ENCODE measurements at regions not wholly inside any gene's neighbourhood (a gene's known extent, or its start where the extent isn't known, plus 50 kb on each side); places are given as distances from the start of the nearest gene placed in this dataset.

GRCh38 chr10:98332623-98333269 is 64.8 kb upstream of the LOXL4 start:
- Histone ChIP-seq H3K27ac (no peak overlapping the region), H3K27me3 (peaks cover 6% of the 10 kb centered on the region; the same call in 1 of the 2 replicates), H3K4me3 (no peak overlapping the region), H3K9me3 (replicated peaks) (peaks cover 6% of the 10 kb centered on the region; the same call in 1 of the 2 replicates), H3K4me1 (no peaks in the 10 kb centered on the region), H3K36me3 (no peaks in the 10 kb centered on the region)
- DNase-seq, result no peak

GRCh38 chr10:98331885-98332284 is 63.9 kb upstream of the LOXL4 start:
- Histone ChIP-seq H3K36me3 (no peaks in the 10 kb centered on the region), H3K27ac (no peak overlapping the region), H3K27me3 (no peaks in the 10 kb centered on the region), H3K9me3 (replicated peaks) (peaks cover 6% of the 10 kb centered on the region; the same call in 1 of the 2 replicates), H3K4me3 (no peak overlapping the region), H3K4me1 (no peaks in the 10 kb centered on the region)
- DNase-seq, result peak; percentile 20 to 29

GRCh38 chr10:98330987-98331386 is 63.0 kb upstream of the LOXL4 start:
- Histone ChIP-seq H3K27ac (no peak overlapping the region), H3K27me3 (0 out of 2 replicates have a peak, but pooled peaks cover 6% of the 10 kb centered on the region), H3K9me3 (replicated peaks) (peaks cover 6% of the 10 kb centered on the region; the same call in 1 of the 2 replicates), H3K4me3 (no peak overlapping the region), H3K36me3 (no peaks in the 10 kb centered on the region), H3K4me1 (no peaks in the 10 kb centered on the region)
- DNase-seq, result no peak

GRCh38 chr10:98328640-98329039 is 60.6 kb upstream of the LOXL4 start:
- Histone ChIP-seq H3K36me3 (no peaks in the 10 kb centered on the region), H3K4me1 (no peaks in the 10 kb centered on the region), H3K27ac (no peak overlapping the region), H3K9me3 (replicated peaks) (peaks cover 6% of the 10 kb centered on the region; the same call in 1 of the 2 replicates), H3K4me3 (no peak overlapping the region), H3K27me3 (0 out of 2 replicates have a peak, but pooled peaks cover 9% of the 10 kb centered on the region)
- DNase-seq, result no peak

- peaks cover 6% of the 10 kb centered on the region; the same call in 1 of the 2 replicates for H3K9me3 ChIP-seq (replicated peaks)
- no peak overlapping the region for H3K4me3 ChIP-seq
- no peak for DNase-seq
- H3K27me3 ChIP-seq, result 0 out of 2 replicates have a peak, but pooled peaks cover 9% of the 10 kb centered on the region
- no peaks in the 10 kb centered on the region for H3K36me3 ChIP-seq
- H3K4me1 ChIP-seq, result no peaks in the 10 kb centered on the region; the same call in 1 of the 2 replicates
- no peak overlapping the region for H3K27ac ChIP-seq
Measured at GRCh38 chr10:98328163-98328562, 60.2 kb upstream of the LOXL4 start.

- Histone ChIP-seq H3K4me3 (no peak overlapping the region), H3K36me3 (no peaks in the 10 kb centered on the region), H3K27me3 (0 out of 2 replicates have a peak, but pooled peaks cover 9% of the 10 kb centered on the region), H3K4me1 (peaks cover 3% of the 10 kb centered on the region; the same call in 1 of the 2 replicates), H3K9me3 (replicated peaks) (peaks cover 6% of the 10 kb centered on the region; the same call in 1 of the 2 replicates), H3K27ac (no peak overlapping the region)
- DNase-seq, result no peak
Measured at GRCh38 chr10:98326621-98327027, 58.6 kb upstream of the LOXL4 start.

- H3K27ac ChIP-seq, result no peak overlapping the region
- DNase-seq, result peak; percentile 24 to 29
- H3K4me3 ChIP-seq, result no peak overlapping the region
- 0 out of 2 replicates have a peak, but pooled peaks cover 9% of the 10 kb centered on the region for H3K27me3 ChIP-seq
- no peaks in the 10 kb centered on the region for H3K36me3 ChIP-seq
- H3K9me3 ChIP-seq (replicated peaks), result peaks cover 2% of the 10 kb centered on the region; the same call in 1 of the 2 replicates
- H3K4me1 ChIP-seq, result peaks cover 3% of the 10 kb centered on the region; the same call in 1 of the 2 replicates
Measured at GRCh38 chr10:98323221-98324164, 55.5 kb upstream of the LOXL4 start.

- Histone ChIP-seq H3K36me3 (no peaks in the 10 kb centered on the region), H3K4me3 (no peak overlapping the region), H3K4me1 (peaks cover 6% of the 10 kb centered on the region; the same call in 1 of the 2 replicates), H3K27me3 (0 out of 2 replicates have a peak, but pooled peaks cover 6% of the 10 kb centered on the region), H3K9me3 (replicated peaks) (no peaks in the 10 kb centered on the region), H3K27ac (no peak overlapping the region)
- no peak for DNase-seq
Measured at GRCh38 chr10:98321186-98321780, 53.3 kb upstream of the LOXL4 start.

GRCh38 chr10:98320486-98321185 is 52.6 kb upstream of the LOXL4 start:
- H3K4me3 ChIP-seq, result no peak overlapping the region
- H3K36me3 ChIP-seq, result no peaks in the 10 kb centered on the region
- no peak overlapping the region for H3K27ac ChIP-seq
- H3K4me1 ChIP-seq, result peaks cover 6% of the 10 kb centered on the region; the same call in 1 of the 2 replicates
- no peaks in the 10 kb centered on the region for H3K27me3 ChIP-seq
- no peak for DNase-seq
- no peaks in the 10 kb centered on the region for H3K9me3 ChIP-seq (replicated peaks)

GRCh38 chr10:98318861-98319260 is 50.9 kb upstream of the LOXL4 start:
- DNase-seq, result no peak
- H3K27ac ChIP-seq, result no peak overlapping the region
- H3K4me1 ChIP-seq, result peaks cover 6% of the 10 kb centered on the region; the same call in 1 of the 2 replicates
- H3K4me3 ChIP-seq, result no peak overlapping the region
- no peaks in the 10 kb centered on the region for H3K27me3 ChIP-seq
- no peaks in the 10 kb centered on the region for H3K36me3 ChIP-seq
- no peaks in the 10 kb centered on the region for H3K9me3 ChIP-seq (replicated peaks)

Data from SJCRH30 (cell line).